ENCODE measurements at regions not wholly inside any gene's neighbourhood (a gene's known extent, or its start where the extent isn't known, plus 50 kb on each side); places are given as distances from the start of the nearest gene placed in this dataset.

DNA sequence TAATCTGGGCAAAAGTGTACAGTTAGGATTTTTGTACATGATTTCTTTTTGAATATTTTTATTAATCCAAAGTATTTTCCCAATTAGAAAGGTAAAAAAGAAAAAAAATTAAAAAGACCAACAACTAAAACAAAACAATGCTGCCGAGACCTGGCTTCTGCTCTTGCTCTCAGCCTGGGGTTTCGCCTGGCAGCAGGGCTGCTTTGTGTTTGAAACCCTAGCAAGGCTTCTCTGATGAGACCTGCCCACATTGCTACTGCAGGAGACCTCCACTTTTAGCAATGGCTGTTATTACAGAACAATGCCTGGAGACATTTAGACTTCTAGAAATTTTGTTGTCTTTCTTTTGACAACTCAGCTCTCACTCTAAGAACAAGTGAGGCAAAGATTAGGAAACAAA, 1153.0 kb upstream of the TMEM132C start:
- no peak for DNase-seq
- no peaks in the 10 kb centered on the region for H3K36me3 ChIP-seq
- H3K4me1 ChIP-seq: no peaks in the 10 kb centered on the region
- H3K9me3 ChIP-seq: no peaks in the 10 kb centered on the region
- intact Hi-C loops (cut with DNase I; ENCODE audit: low total_unique reads): no loop called here
- no peak overlapping the region for H3K4me3 ChIP-seq
- H3K27ac ChIP-seq: no peak overlapping the region
- 56 to 72% (median 61%) methylated on average over 2 of the region's 2 CpGs for WGBS, 5 donors
- no peak for TF ChIP-seq POLR2AphosphoS5 (IDR thresholded peaks at IDR 0.05)
- TF ChIP-seq, protein P1, sequence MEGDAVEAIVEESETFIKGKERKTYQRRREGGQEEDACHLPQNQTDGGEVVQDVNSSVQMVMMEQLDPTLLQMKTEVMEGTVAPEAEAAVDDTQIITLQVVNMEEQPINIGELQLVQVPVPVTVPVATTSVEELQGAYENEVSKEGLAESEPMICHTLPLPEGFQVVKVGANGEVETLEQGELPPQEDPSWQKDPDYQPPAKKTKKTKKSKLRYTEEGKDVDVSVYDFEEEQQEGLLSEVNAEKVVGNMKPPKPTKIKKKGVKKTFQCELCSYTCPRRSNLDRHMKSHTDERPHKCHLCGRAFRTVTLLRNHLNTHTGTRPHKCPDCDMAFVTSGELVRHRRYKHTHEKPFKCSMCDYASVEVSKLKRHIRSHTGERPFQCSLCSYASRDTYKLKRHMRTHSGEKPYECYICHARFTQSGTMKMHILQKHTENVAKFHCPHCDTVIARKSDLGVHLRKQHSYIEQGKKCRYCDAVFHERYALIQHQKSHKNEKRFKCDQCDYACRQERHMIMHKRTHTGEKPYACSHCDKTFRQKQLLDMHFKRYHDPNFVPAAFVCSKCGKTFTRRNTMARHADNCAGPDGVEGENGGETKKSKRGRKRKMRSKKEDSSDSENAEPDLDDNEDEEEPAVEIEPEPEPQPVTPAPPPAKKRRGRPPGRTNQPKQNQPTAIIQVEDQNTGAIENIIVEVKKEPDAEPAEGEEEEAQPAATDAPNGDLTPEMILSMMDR (IDR thresholded peaks at IDR 0.05): no peak
- no peak for TF ChIP-seq EP300 (IDR thresholded peaks at IDR 0.05)
- no peak for TF ChIP-seq POLR2A (IDR thresholded peaks at IDR 0.05)
- H3K27me3 ChIP-seq: peaks cover 0 to 9% (median 0%) of the 10 kb centered on the region in 3 donors

GRCh38 chr12:127115468-127116035, 1151.4 kb upstream of the TMEM132C start:
- Histone ChIP-seq H3K27ac (no peak overlapping the region), H3K4me1 (no peaks in the 10 kb centered on the region), H3K36me3 (no peaks in the 10 kb centered on the region), H3K9me3 (no peaks in the 10 kb centered on the region), H3K27me3 (peaks cover 0 to 9% (median 0%) of the 10 kb centered on the region in 3 donors), H3K4me3 (no peak overlapping the region)
- DNase-seq: no peak
- 70 to 85% (median 74%) methylated on average over 4 of the region's 4 CpGs for WGBS, 5 donors
- intact Hi-C loops (cut with DNase I; ENCODE audit: low total_unique reads): no loop called here
- TF ChIP-seq POLR2AphosphoS5 (IDR thresholded peaks at IDR 0.05) (no peak), POLR2A (IDR thresholded peaks at IDR 0.05) (no peak), EP300 (IDR thresholded peaks at IDR 0.05) (no peak)
- TF ChIP-seq, protein P1 (IDR thresholded peaks at IDR 0.05): no peak

DNA sequence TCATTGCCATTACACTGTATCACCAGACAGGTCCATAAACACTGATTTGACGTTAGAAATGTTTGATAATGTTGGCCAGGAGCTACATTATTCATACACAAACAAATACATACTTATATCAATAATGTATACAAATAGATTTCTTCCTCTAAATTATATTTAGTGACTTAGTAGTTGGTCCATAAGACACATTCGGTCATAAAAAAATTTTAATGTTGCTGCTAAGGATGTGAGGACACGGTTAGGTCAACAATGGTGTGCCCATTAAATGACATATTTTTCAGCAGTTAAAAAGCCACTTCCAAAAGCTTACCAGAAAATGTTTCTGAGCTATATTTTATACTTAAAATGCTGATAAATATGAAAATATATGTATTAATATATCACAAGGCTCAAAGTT, 1148.7 kb upstream of the TMEM132C start:
- TF ChIP-seq, protein P1 (IDR thresholded peaks at IDR 0.05): no peak
- no peak for TF ChIP-seq EP300 (IDR thresholded peaks at IDR 0.05)
- no peak for TF ChIP-seq POLR2A (IDR thresholded peaks at IDR 0.05)
- TF ChIP-seq POLR2AphosphoS5 (IDR thresholded peaks at IDR 0.05): no peak
- WGBS, 5 donors: 72 to 81% (median 75%) methylated on average over 3 of the region's 3 CpGs
- DNase-seq: no peak

GRCh38 chr12:127119600-127120140, 1147.3 kb upstream of the TMEM132C start:
- no peaks in the 10 kb centered on the region for H3K27me3 ChIP-seq
- H3K4me3 ChIP-seq: no peak overlapping the region
- 78 to 100% (median 88%) methylated on average over 2 of the region's 2 CpGs for WGBS, 5 donors
- intact Hi-C loops (cut with DNase I; ENCODE audit: low total_unique reads): no loop called here
- no peaks in the 10 kb centered on the region for H3K9me3 ChIP-seq
- no peaks in the 10 kb centered on the region for H3K36me3 ChIP-seq
- H3K4me1 ChIP-seq: no peaks in the 10 kb centered on the region
- H3K27ac ChIP-seq: no peak overlapping the region
- TF ChIP-seq, protein P1 (IDR thresholded peaks at IDR 0.05): no peak
- TF ChIP-seq EP300 (IDR thresholded peaks at IDR 0.05): no peak
- TF ChIP-seq POLR2A (IDR thresholded peaks at IDR 0.05): no peak
- no peak for TF ChIP-seq POLR2AphosphoS5 (IDR thresholded peaks at IDR 0.05)
- DNase-seq: no peak

More for the DNA sequence above, 1148.7 kb upstream of the TMEM132C start:
- intact Hi-C loops (cut with DNase I; ENCODE audit: low total_unique reads): no loop called here
- Histone ChIP-seq H3K36me3 (no peaks in the 10 kb centered on the region), H3K27ac (no peak overlapping the region), H3K27me3 (no peaks in the 10 kb centered on the region), H3K4me3 (no peak overlapping the region), H3K4me1 (no peaks in the 10 kb centered on the region), H3K9me3 (no peaks in the 10 kb centered on the region)

All from stomach (tissue), 8 donors.